Testis (tissue), 2 donors: ENCODE measurements at regions not wholly inside any gene's neighbourhood (a gene's known extent, or its start where the extent isn't known, plus 50 kb on each side); places are given as distances from the start of the nearest gene placed in this dataset.

Experiments used
- DNase-seq: peaks from one replicate; pipeline ENCODE4 v3.0.0-alpha.2; 2019
- H3K27ac ChIP-seq, 2 donors: fragments of 200-600 bp; sonication (generic); one replicate each; pipeline ENCODE4 v1.5.1; 2019
- H3K27me3 ChIP-seq: fragments of 200-600 bp; sonication (generic); one replicate; pipeline ENCODE4 v1.5.1; 2019
- H3K36me3 ChIP-seq: fragments of 200-600 bp; sonication (generic); one replicate; pipeline ENCODE4 v1.5.1; 2017; ENCODE audit warnings: low read depth; ENCODE audit errors: missing control alignments
- H3K4me1 ChIP-seq: fragments of 200-600 bp; sonication (generic); one replicate; pipeline ENCODE4 v1.5.1; 2019
- H3K4me3 ChIP-seq, 2 donors: fragments of 200-600 bp; sonication (generic); one replicate each; pipeline ENCODE4 v1.5.1; 2017 to 2019
- H3K9me3 ChIP-seq: fragments of 200-600 bp; sonication (generic); one replicate; pipeline ENCODE4 v1.5.1; 2017
- POLR2A ChIP-seq: fragments of 450-650 bp; IDR thresholded peaks from one replicate; pipeline ENCODE4 v1.6.1; 2017; ENCODE audit warnings: antibody characterized with exemption, mild to moderate bottlenecking, moderate library complexity
- WGBS, 2 donors: methylation state at CpG; one replicate each; pipeline ENCODE4 v1.1.5; 2018; 5-methylcytosine and 5-hydroxymethylcytosine counted together
- intact Hi-C: fragments of 100-400 bp; cut with DNase I; formaldehyde crosslinking; loops from one replicate; pipeline ENCODE4 v1.15.1; 2023; ENCODE audit warnings: low total_unique reads
- TF ChIP-seq, protein P1 (sequence below), 3 experiments: fragments of 450-650 bp in 2 of 3; fragments of 200-600 bp in 1 of 3; sonication (generic) in 1 of 3; IDR thresholded peaks; one replicate each; pipeline ENCODE4 v1.5.1; 2016 to 2019; ENCODE audit warnings: antibody characterized with exemption in 3 of 3, mild to moderate bottlenecking in 2 of 3, moderate library complexity in 1 of 3

DNA sequence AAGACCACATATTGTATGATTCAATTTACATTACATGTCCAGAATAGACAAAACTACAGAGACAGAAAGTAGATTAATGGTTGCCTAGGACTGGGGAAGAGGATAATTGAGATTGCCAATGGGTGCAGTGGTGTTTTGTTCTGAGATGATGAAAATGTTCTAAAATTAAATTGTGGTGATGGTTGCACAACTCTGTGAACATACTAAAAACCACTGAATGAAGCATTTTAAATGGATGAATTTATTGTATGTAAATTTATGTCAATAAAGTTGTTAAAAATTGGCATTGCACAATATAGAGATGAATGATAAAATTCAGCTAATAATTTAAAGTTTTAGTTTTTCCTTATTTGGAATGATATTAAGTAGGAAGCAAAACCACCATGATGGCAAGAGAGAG lies 109.5 kb upstream of the NR4A3 start:
- H3K36me3 ChIP-seq: no peaks in the 10 kb centered on the region
- H3K27ac ChIP-seq: no peak overlapping the region
- H3K27me3 ChIP-seq: no peaks in the 10 kb centered on the region
- no peak overlapping the region for H3K4me3 ChIP-seq
- intact Hi-C loops: no loop called here
- no peak for TF ChIP-seq POLR2A
- no peak for DNase-seq
- H3K9me3 ChIP-seq: no peaks in the 10 kb centered on the region
- H3K4me1 ChIP-seq: no peaks in the 10 kb centered on the region

DNA sequence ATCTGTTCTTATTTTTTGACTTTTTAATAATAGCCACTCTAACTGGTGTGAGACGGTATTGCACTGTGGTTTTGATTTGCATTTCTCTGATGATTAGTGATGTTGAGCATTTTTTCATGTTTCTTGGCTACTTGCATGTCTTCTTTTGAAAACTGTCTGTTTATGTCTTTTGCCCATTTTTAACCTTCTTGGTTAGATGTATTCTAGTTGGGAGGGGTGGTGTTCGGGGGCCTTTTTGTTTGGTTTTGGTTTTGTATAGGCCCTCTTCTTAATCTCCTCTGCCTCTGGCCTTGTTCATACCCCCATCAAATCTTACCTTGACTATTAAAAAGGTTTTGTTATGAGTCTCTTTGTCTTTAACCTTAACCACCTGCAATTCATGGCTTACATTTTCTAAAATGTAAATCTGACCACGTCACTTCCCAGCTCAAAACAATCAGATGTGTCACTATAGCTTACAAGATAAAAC lies 107.8 kb upstream of the NR4A3 start:
- intact Hi-C loops: no loop called here
- WGBS, 2 donors: 96 to 97% methylated on average over 3 of the region's 3 CpGs

DNA sequence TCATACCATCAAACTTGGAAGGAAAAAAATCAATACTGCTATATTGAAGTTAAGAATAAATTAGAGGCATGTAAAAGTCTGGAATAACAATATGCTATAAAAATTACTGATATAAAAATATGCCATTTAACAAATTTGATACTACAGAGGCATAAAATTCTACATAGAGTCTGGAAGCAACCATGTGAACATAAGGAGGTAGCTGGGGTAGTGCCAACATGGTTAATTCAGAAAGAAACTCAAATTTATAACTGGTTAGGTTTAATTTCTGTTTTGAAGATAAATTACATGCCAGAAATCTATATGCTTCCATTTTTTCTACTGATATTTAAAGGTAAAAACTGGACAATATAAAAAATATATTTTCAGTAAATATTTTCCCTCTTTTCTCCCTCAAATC lies 103.1 kb upstream of the NR4A3 start:
- Histone ChIP-seq H3K9me3 (no peaks in the 10 kb centered on the region), H3K27me3 (no peaks in the 10 kb centered on the region), H3K36me3 (no peaks in the 10 kb centered on the region), H3K27ac (no peak overlapping the region), H3K4me1 (no peaks in the 10 kb centered on the region), H3K4me3 (no peak overlapping the region)
- TF ChIP-seq POLR2A: no peak
- TF ChIP-seq, protein P1, sequence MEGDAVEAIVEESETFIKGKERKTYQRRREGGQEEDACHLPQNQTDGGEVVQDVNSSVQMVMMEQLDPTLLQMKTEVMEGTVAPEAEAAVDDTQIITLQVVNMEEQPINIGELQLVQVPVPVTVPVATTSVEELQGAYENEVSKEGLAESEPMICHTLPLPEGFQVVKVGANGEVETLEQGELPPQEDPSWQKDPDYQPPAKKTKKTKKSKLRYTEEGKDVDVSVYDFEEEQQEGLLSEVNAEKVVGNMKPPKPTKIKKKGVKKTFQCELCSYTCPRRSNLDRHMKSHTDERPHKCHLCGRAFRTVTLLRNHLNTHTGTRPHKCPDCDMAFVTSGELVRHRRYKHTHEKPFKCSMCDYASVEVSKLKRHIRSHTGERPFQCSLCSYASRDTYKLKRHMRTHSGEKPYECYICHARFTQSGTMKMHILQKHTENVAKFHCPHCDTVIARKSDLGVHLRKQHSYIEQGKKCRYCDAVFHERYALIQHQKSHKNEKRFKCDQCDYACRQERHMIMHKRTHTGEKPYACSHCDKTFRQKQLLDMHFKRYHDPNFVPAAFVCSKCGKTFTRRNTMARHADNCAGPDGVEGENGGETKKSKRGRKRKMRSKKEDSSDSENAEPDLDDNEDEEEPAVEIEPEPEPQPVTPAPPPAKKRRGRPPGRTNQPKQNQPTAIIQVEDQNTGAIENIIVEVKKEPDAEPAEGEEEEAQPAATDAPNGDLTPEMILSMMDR (IDR thresholded peaks at IDR 0.05): no peak
- intact Hi-C loops: no loop called here
- no peak for DNase-seq

More for the DNA sequence above, 107.8 kb upstream of the NR4A3 start:
- Histone ChIP-seq H3K27ac (no peak overlapping the region), H3K36me3 (no peaks in the 10 kb centered on the region), H3K4me1 (no peaks in the 10 kb centered on the region), H3K27me3 (no peaks in the 10 kb centered on the region), H3K4me3 (no peak overlapping the region), H3K9me3 (no peaks in the 10 kb centered on the region)
- TF ChIP-seq, protein P1 (IDR thresholded peaks at IDR 0.05): no peak
- TF ChIP-seq POLR2A: no peak
- no peak for DNase-seq

DNA sequence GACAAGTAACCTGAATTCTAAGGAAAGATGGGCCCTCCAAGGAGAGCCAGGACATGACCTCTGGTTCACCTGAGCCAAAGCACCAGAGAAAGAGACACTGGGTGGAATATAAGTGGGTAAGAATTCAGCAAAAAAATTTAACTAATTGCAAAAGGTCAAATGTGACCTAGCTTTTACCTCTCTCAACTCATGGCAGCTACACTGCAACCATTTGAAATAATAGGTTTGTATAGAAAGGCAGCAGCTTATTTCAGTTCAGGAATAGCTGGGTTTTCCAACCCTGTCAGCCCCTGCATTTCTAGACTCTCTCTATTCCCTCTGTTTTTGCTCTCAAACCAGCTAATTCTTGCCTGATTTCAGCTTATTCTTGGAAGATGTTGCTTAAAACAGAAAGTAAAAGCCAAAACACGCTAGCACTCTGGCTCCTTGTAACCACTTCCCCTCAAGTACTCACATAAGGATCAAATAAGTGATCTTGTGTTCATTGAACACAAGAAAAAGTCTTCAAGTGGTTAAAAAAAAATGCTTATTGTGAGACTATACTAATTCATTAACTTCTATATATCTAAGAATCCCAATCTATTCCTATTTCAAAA lies 101.1 kb upstream of the NR4A3 start:
- no peaks in the 10 kb centered on the region for H3K36me3 ChIP-seq
- TF ChIP-seq, protein P1 (IDR thresholded peaks at IDR 0.05): no peak
- no peak for TF ChIP-seq POLR2A
- intact Hi-C loops: no loop called here
- no peaks in the 10 kb centered on the region for H3K4me1 ChIP-seq
- 42 to 50% methylated on average over 1 of the region's 1 CpG for WGBS, 2 donors
- H3K27ac ChIP-seq: peak overlapping the region in 1 of 2 donors; percentile 26
- H3K9me3 ChIP-seq: no peaks in the 10 kb centered on the region
- H3K4me3 ChIP-seq: no peak overlapping the region
- no peaks in the 10 kb centered on the region for H3K27me3 ChIP-seq
- DNase-seq: no peak

DNA sequence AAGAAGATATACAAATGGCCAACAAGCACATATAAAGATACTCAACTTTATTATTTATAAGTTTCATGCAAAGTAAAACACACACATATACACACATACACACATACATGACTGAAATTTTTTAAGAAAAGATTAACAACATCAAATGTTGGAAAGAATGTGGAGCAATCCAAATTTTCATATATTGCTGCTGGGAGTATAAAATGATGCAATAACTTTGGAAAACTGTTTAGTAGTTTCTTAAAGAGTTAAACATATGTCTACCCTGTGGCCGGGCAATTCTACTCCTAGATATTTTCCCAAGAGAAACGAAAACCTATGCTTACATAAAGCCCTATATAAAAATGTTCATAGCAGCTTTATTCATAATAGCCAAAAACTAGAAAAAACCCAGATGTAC lies 99.8 kb upstream of the NR4A3 start:
- Histone ChIP-seq H3K4me1 (no peaks in the 10 kb centered on the region), H3K9me3 (no peaks in the 10 kb centered on the region), H3K27me3 (no peaks in the 10 kb centered on the region), H3K36me3 (no peaks in the 10 kb centered on the region), H3K4me3 (no peak overlapping the region), H3K27ac (no peak overlapping the region)
- no peak for DNase-seq
- intact Hi-C loops: no loop called here
- 84 to 88% methylated on average over 2 of the region's 2 CpGs for WGBS, 2 donors
- TF ChIP-seq, protein P1 (IDR thresholded peaks at IDR 0.05): no peak
- no peak for TF ChIP-seq POLR2A
